ENCODE measurements at regions not wholly inside any gene's neighbourhood (a gene's known extent, or its start where the extent isn't known, plus 50 kb on each side); places are given as distances from the start of the nearest gene placed in this dataset.

DNA sequence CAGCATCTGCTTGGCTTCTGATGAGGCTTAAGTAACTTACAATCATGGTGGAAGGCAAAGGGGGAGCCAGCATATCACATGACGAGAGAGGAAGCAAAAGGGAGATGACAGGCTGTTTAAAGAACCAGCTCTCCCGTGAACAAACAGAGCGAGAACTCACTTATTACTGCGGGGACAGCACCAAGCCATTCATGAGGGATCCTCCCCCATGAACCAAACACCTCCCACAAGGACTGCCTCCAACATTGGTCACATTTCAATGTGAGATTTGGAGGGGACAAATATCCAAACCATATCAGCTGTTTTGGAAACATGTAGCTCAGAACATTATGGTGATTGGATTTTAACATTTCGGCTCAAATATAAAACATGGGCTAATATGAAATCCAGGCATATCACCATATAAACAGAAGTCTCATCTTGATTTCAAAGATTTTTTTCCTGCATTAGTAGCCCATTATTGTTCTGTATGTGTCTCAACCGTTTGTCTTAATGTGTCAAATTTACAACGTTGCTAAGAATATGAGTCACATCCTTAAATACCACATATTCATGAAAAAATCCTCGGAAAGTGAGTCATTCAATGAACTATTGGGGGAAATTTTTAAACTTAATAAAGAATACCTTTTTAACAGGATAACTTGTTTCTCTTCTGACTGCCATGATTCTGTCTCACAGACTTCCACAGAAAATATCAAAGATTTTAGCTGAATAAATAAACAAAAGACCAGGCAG, 894.3 kb downstream of the TFAP2A start:
- H3K27ac ChIP-seq (ENCODE audit: low read depth in 1 of 2, low read length in 2 of 2) = no peak overlapping the region
- H3K9me3 ChIP-seq (replicated peaks in 1 of 2; ENCODE audit: control insufficient read depth in 1 of 2, insufficient read depth in 1 of 2, low read length in 2 of 2) = no peaks in the 10 kb centered on the region
- no peak overlapping the region for H2AFZ ChIP-seq (ENCODE audit: insufficient read depth, low read depth, low read length, poor library complexity, severe bottlenecking)
- H3K4me2 ChIP-seq (replicated peaks; ENCODE audit: extremely low read depth, low read length, poor library complexity, severe bottlenecking) = no peak overlapping the region
- no peak for DNase-seq
- Mint-ChIP-seq H3K4me1 (no peaks in the 10 kb centered on the region), H3K9me3 (peaks cover 0 to 6% (median 2%) of the 10 kb centered on the region in 7 donors), H3K4me3 (no peak overlapping the region), H3K27ac (peak overlapping the region in 1 of 7 donors; percentile 15), H3K36me3 (no peaks in the 10 kb centered on the region), H3K27me3 (ENCODE audit: low read depth in 3 of 3) (peaks cover 0 to 1% (median 0%) of the 10 kb centered on the region in 3 donors)
- no CpG with 5 or more reads among the region's 8 CpGs for WGBS (ENCODE audit: insufficient coverage)
- intact Hi-C loops (cut with micrococcal nuclease) = no loop called here
- TF ChIP-seq, protein P1, sequence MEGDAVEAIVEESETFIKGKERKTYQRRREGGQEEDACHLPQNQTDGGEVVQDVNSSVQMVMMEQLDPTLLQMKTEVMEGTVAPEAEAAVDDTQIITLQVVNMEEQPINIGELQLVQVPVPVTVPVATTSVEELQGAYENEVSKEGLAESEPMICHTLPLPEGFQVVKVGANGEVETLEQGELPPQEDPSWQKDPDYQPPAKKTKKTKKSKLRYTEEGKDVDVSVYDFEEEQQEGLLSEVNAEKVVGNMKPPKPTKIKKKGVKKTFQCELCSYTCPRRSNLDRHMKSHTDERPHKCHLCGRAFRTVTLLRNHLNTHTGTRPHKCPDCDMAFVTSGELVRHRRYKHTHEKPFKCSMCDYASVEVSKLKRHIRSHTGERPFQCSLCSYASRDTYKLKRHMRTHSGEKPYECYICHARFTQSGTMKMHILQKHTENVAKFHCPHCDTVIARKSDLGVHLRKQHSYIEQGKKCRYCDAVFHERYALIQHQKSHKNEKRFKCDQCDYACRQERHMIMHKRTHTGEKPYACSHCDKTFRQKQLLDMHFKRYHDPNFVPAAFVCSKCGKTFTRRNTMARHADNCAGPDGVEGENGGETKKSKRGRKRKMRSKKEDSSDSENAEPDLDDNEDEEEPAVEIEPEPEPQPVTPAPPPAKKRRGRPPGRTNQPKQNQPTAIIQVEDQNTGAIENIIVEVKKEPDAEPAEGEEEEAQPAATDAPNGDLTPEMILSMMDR (IDR thresholded peaks at IDR 0.05) = no peak
- H3K4me3 ChIP-seq (replicated peaks in 1 of 3; ENCODE audit: low read depth in 2 of 3, low read length in 3 of 3) = no peak overlapping the region
- H3K9ac ChIP-seq (ENCODE audit: insufficient read depth, low read length, poor library complexity, severe bottlenecking) = no peak overlapping the region
- no peaks in the 10 kb centered on the region for H3K27me3 ChIP-seq (ENCODE audit: control insufficient read depth in 2 of 2, insufficient read depth in 2 of 2, low read length in 2 of 2)
- no peaks in the 10 kb centered on the region for H3K79me2 ChIP-seq (ENCODE audit: insufficient read depth, low read length)
- no peaks in the 10 kb centered on the region for H3K4me1 ChIP-seq (ENCODE audit: control insufficient read depth in 1 of 2, insufficient read depth in 2 of 2, low read length in 2 of 2)
- H3K36me3 ChIP-seq (replicated peaks in 1 of 2; ENCODE audit: control insufficient read depth in 1 of 2, insufficient read depth in 2 of 2, low read length in 2 of 2) = no peaks in the 10 kb centered on the region
- H4K20me1 ChIP-seq (ENCODE audit: insufficient read depth, low read length) = no peaks in the 10 kb centered on the region

DNA sequence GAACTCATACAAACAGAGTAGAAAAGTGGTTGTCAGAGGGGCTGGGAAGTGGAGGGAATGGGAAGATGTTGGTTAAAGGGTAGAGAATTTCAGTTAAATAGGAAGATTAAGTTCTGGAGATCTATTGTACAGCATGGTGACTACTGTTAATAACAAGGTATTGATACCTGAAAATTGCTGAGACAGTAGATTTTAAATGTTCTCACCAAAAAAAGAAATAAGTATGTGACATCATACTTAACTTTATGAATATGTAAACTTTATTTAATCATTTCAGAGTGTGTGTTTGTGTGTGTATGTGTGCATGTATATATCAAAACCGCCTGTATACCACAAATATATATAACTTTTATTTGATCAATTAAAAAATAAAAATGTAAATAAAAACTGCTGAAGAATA, 896.4 kb downstream of the TFAP2A start:
- no peaks in the 10 kb centered on the region for H3K79me2 ChIP-seq (ENCODE audit: insufficient read depth, low read length)
- no peak for DNase-seq
- Mint-ChIP-seq H3K27ac (no peak overlapping the region), H3K9me3 (peaks cover 0 to 2% (median 0%) of the 10 kb centered on the region in 7 donors), H3K4me3 (no peak overlapping the region), H3K27me3 (ENCODE audit: low read depth in 3 of 3) (peaks cover 0 to 1% (median 0%) of the 10 kb centered on the region in 3 donors), H3K36me3 (no peaks in the 10 kb centered on the region), H3K4me1 (no peaks in the 10 kb centered on the region)
- H4K20me1 ChIP-seq (ENCODE audit: insufficient read depth, low read length) = no peaks in the 10 kb centered on the region
- intact Hi-C loops (cut with micrococcal nuclease) = no loop called here
- TF ChIP-seq, protein P1 (IDR thresholded peaks at IDR 0.05) = no peak
- H3K36me3 ChIP-seq (replicated peaks in 1 of 2; ENCODE audit: control insufficient read depth in 1 of 2, insufficient read depth in 2 of 2, low read length in 2 of 2) = no peaks in the 10 kb centered on the region
- H3K9me3 ChIP-seq (replicated peaks in 1 of 2; ENCODE audit: control insufficient read depth in 1 of 2, insufficient read depth in 1 of 2, low read length in 2 of 2) = no peaks in the 10 kb centered on the region
- H2AFZ ChIP-seq (ENCODE audit: insufficient read depth, low read depth, low read length, poor library complexity, severe bottlenecking) = no peak overlapping the region
- no peak overlapping the region for H3K4me2 ChIP-seq (replicated peaks; ENCODE audit: extremely low read depth, low read length, poor library complexity, severe bottlenecking)
- no peaks in the 10 kb centered on the region for H3K27me3 ChIP-seq (ENCODE audit: control insufficient read depth in 2 of 2, insufficient read depth in 2 of 2, low read length in 2 of 2)
- WGBS (ENCODE audit: insufficient coverage) = no CpG with 5 or more reads among the region's 1 CpG
- no peaks in the 10 kb centered on the region for H3K4me1 ChIP-seq (ENCODE audit: control insufficient read depth in 1 of 2, insufficient read depth in 2 of 2, low read length in 2 of 2)
- H3K27ac ChIP-seq (ENCODE audit: low read depth in 1 of 2, low read length in 2 of 2) = no peak overlapping the region
- no peak overlapping the region for H3K4me3 ChIP-seq (replicated peaks in 1 of 3; ENCODE audit: low read depth in 2 of 3, low read length in 3 of 3)
- H3K9ac ChIP-seq (ENCODE audit: insufficient read depth, low read length, poor library complexity, severe bottlenecking) = no peak overlapping the region
